ENCODE measurements at regions not wholly inside any gene's neighbourhood (a gene's known extent, or its start where the extent isn't known, plus 50 kb on each side); places are given as distances from the start of the nearest gene placed in this dataset.

- TF ChIP-seq, protein P1, sequence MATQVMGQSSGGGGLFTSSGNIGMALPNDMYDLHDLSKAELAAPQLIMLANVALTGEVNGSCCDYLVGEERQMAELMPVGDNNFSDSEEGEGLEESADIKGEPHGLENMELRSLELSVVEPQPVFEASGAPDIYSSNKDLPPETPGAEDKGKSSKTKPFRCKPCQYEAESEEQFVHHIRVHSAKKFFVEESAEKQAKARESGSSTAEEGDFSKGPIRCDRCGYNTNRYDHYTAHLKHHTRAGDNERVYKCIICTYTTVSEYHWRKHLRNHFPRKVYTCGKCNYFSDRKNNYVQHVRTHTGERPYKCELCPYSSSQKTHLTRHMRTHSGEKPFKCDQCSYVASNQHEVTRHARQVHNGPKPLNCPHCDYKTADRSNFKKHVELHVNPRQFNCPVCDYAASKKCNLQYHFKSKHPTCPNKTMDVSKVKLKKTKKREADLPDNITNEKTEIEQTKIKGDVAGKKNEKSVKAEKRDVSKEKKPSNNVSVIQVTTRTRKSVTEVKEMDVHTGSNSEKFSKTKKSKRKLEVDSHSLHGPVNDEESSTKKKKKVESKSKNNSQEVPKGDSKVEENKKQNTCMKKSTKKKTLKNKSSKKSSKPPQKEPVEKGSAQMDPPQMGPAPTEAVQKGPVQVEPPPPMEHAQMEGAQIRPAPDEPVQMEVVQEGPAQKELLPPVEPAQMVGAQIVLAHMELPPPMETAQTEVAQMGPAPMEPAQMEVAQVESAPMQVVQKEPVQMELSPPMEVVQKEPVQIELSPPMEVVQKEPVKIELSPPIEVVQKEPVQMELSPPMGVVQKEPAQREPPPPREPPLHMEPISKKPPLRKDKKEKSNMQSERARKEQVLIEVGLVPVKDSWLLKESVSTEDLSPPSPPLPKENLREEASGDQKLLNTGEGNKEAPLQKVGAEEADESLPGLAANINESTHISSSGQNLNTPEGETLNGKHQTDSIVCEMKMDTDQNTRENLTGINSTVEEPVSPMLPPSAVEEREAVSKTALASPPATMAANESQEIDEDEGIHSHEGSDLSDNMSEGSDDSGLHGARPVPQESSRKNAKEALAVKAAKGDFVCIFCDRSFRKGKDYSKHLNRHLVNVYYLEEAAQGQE (IDR thresholded peaks at IDR 0.05; ENCODE audit: low read depth) = no peak
- no peak for TF ChIP-seq FOXM1 (IDR thresholded peaks at IDR 0.05; ENCODE audit: borderline replicate concordance, low read depth)
Measured at GRCh38 chr6:85127696-85128243, 322.1 kb upstream of the NT5E start.

All from Ishikawa (cell line).